IPS DF 19.7 (cell line): ENCODE measurements at regions not wholly inside any gene's neighbourhood (a gene's known extent, or its start where the extent isn't known, plus 50 kb on each side); places are given as distances from the start of the nearest gene placed in this dataset.

Source experiments
- DNase-seq: peaks from one replicate; pipeline ENCODE4 v3.0.0-alpha.2; 2013; ENCODE audit warnings: low read depth, low spot score

DNA sequence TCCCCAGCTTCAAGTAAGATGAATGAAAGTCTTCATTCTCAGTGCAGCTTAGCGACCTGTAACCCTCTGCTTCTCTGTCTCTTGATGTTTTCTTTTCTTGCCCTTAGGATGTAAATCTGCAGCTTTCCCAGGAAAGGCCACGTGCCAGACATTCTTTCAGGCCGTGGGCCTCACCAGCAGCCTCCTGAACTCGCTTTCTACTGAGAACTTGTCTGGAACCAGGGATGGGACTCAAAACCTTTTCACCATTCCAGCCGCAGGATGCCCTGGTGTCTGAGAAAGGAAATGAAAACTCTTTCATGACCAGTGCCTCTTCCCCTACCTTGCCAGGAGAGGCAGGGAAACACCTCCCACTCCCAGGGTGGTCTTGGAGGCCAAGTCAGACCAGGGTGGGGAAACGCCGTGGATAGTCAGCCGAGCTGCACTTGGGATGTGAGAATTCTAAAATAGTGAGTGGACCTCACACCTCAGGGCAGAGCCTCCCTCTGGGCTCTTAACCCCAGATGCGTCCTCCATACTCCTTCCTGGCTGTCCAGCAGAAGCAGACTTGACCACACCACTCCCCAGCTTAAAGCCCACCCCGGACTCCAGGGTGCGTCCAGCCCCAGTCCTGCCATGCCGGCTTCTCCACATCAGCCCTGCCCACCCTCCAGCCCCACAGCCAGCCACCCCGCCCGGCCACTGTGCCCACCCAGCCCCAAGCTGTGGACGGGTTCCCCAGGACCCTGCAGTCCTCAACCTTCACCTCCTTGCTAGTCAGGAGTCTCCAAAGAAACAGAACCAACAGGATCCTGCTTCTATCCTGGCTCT lies 115.5 kb downstream of the TWIST2 start:
- no peak for DNase-seq

DNA sequence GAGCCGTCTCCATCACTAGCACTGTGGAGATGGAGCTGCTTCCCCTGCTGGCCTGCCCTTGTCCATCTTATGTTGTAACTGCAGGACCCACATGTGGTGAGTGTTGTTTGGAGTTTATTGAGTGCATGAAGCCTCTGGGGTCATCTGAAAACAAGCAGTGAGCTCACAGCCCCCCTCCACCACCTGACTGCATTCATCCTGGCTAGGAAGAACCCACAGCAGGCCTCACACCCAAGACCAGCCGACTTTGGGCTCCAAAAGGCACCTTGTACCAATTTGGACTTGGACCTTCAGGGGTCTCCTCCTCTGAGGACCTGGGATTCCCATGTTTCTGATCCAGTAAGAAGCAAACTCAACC lies 116.1 kb downstream of the TWIST2 start:
- no peak for DNase-seq

DNA sequence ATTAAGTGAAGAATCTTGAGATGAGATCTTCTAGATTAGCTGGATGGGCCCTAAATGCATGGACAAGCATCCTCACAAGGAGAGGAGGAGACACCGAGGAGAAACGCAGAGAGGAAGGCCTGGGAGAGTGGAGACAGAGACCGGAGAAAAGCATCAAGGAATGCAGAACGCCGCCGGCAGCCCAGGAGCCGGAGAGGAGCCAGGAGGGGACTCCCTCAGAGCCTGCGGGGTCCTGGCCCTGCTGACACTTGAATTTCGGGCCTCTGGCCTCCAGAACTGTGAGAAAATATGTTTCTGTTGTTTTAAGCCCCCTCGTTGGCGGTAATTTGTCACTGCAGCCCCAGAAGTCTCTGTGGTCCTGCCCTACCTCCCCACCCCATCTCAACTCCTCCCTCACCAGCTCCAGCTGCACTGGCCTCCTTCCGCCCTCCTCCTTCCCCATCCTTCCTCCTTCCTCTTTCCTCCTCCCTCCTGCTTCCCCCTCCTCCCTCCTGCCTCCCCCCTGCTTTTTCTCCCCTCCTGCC lies 116.7 kb downstream of the TWIST2 start:
- no peak for DNase-seq

DNA sequence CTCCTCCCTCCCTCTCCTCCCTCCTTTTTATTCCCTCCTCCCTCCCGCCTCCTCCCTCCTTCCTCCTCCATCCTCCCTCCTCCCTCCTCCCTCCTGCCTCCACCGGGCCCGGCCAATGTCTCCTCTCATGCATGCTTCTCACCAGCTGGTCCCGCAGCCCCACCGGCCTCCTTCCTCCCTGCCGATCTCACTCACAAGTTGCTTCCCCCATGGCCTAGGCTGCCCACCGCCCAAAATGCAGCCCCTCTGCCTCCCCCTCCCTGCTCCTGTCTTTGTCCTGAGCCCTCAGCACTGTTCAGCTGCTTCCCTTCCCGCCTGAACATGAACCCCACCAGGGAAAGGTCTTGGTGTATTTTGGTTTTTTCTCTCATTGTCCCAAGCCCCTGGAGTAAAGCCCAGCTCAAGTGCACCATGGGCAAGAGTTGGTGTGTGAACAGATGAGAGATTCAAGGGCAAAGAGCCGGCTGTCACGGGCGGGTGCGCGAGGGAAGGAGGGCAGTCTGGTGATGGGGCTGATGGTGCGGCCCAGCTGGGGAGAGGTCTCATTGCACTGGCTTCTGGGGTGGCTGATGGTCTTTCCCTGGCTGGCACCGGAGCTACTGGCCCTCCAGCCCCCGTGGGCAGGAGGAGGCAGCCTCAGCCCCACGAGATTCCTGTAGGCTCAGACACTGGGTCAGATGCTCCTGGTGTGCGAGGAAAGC lies 117.6 kb downstream of the TWIST2 start:
- DNase-seq: no peak

DNA sequence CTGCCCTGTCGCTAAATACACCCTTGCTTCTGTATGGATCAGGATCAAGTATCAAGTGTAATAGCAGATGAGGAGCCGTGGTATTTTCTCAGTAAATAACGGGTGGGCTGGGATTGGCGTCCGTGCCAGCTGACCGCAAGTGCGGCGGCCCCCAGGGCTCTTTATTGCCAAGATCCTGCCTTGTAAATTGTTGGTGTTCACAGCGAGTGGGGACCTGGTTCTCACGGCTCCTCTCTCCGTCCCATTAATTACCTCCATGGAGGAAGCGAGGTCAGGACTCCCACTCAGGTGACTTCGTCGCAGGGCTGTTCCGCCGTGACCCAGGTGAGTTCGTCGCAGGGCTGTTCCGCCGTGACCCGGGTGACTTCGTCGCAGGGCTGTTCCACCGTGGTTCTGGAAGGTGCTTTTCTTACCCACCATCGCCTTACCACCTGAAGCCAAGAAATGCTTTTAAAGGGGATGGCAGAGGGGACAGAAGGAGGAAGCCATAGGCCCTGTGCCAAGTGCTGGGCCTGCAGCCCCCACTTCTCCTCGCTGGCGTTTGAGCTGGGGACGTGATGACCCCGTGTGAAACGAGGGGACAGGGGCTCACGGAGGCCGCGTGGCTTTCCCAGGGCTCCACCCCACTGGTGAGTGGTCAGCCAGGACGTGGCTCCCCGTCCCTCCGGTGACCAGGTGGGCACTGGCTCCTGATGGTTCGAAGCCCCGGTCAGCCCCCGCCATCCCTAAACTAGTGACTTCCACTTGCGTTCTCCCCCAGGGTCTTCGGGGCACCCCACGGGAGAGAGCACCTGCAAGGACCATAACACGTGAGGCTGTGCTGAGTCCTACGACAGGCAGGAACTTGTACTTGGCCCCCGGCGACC lies 118.4 kb downstream of the TWIST2 start:
- DNase-seq: no peak

DNA sequence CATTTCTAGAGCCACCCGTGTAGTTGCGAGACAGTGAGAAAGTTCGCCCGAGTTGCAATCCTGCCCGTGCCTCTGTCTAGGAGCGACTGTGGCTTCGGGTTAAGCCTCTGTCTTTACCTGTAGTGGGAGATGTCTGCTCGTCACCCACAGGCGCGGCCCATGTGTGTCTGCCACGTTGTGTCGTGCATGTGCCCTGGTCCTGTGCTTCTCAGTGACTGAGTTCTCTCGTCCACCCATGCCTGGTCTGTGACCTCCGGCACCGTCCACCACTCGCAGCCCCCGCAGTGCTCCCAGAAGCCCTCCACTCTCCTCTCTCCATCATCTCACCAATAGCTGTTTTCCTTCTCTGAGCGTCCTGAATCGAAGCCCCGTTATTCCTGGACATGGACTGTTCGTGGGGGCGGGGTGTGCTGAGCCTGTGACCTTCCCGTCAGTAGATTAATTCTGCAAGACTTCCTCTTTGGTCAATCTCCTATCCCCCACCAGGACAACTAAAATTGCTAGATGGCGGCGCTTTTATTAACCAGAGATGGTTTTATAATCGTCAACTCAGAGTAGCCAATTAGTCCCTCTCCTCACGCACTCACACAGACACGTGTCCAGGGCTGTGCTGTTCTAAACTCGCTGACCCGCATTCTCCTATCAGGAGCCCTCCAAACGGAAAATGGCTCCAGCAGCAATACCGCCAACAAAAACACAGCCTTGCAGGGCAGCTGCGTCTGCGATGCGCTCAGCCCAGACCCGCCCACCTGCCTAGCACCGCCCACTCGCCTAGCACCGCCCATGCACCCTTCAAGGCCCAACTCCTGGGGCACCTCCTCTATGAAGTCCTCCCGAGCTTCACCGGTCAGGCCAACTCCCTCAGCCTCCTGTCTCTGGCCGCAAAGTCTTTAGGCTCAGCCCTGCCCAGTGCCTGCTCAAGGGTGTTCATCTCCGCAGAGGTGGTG lies 119.4 kb downstream of the TWIST2 start:
- DNase-seq: no peak

DNA sequence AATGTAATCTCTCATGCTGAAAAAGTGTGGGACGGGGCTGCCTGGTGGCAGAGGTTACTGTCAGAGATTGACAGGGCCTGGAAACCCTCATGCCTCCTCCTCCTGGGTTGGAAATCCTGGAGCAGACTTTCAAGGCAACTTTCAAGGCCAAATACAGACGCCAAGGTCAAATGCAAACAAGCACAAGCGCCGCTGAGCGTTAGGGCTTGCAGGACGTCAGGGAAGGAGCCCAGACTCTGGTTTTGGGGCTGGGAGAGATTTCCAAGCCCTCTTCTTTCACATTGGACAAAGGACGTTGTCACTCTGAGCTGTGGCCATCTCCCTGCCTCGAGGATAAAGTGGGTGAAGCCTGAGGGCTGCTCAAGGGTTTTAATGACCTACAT lies 120.1 kb downstream of the TWIST2 start:
- no peak for DNase-seq

DNA sequence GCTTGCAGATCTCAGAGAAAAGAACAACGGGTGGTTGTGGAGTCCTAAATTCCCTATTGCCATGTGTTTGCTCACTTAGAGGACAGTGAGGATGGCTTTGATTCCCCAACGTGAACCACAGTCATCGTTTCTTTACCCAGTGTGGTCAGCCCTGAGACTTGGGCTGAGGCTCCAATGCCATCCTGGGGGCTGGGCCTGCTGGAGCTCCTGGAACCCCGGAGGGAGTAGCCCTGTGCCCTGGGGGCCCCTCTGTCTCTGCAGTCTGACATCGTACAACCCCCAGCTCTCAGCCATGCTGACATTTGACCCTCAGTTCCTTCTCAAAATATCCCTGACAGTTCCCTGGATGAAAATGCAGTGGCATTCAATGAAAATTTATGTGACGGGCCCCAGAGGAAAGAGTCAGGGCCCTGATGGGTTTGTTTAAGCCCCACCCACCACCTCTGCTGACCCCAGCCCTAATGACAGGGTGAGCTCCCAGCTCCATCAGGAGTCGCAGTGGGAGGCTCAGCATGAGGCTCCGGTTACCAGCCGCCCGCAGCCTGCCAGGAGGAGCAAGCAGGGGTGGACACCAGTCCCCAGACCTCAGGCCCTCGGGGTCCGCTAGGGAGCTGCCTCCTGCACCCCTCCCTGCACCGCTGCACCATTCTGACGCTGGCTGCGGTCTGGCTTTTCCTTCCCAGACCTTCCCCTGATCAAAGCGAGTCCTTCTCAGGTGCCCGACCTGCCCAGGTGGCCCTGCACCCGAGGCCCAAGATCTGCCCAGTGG lies 120.9 kb downstream of the TWIST2 start:
- no peak for DNase-seq

DNA sequence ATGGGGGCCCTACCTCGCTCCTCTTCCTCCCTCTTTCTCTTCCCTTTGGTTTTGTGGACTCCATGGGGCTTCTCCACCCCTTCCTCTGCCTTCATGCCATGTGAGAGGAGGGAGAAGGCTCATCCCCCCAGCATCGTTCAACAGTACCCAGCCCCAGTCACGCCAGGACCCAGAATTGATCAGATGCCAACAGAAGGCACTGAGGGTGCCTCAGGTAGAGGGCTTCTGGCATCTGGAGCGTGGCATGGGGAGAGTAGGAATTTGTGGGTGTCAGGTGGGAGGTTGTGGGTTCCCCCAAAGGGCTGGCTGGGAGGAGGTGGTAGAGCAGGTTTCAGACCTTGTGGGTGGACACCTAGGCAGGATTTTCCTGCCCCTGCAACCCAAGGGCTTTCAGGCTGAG lies 122.0 kb downstream of the TWIST2 start:
- no peak for DNase-seq

DNA sequence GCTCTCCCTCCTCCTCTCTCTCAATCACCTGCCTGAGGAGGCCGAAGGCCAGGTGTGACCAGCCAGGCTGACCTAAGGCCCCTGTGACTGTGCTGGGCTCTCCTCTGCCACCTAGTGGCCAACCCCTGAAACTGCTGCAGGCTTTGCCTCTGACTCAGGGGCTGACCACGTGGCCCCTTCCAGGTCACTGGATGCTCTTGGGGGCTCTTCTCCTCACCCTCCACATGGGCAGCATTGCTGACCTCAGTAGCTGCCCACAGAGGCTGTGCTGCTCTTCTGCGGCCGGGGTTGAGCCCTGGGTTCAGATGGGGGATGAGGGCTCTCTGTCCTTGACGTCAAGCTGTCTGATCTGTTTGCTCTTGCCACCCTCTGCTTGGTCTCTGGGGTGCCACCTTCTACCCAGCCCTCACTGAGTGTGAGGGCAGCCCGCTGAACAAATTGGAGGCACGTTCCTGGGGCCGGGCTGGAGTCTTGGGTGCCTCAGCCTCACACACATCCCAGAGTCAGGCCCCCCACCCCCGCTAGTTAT lies 122.7 kb downstream of the TWIST2 start:
- peak; percentile 28 for DNase-seq

DNA sequence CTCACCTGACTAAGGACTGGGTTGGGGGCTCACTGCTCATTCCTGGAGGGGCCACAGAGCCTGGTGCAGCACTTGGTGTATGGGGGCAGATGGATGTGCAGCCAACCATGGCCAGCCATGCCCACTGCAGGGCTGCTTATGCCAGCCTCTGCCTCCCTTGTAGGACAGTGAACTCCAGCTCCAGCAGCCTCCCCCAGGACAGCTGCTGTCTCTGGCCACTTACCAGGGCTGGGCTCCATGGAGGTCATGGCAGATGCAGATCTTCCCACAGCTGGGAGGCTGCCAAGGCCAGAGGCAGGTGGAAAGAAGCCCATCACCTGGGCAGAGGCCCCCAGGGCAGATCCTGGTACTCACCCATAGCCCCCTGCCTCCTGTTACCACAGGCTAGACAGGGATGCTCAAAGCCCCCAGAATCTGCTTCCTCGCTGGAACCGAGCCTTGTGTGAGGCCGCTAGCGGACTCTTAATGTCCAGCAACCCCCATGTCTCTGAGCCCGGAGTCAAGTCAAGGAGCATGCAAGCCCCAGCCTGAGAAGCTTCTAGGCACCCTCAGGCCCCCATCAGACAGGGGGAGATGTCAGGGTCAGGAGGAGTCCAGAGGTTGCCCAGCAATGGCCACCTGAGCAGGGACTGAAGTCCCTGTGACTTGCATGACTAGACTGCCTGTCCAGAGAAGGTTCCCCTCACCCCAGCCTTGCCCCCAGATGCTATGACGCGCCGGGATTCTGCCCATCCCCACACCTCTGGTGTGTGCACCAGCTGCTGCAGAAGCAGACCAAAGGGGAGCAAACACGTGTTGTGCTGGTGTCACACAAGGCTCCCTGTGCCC lies 123.6 kb downstream of the TWIST2 start:
- DNase-seq: no peak

DNA sequence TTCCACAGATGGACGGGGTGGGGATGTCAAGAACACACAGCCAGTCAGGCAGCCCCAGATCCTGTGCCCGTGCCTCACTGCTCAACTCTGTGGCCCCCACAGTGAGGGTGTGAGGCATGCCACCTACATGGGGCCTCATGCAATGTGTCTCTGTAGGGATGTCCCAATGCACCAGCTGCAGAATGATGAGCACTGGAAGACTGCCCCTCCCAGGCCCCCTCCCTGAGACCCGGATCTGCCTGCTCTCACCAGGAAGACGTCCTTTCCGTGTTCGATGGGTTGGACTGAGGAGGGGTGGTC lies 124.2 kb downstream of the TWIST2 start:
- no peak for DNase-seq

DNA sequence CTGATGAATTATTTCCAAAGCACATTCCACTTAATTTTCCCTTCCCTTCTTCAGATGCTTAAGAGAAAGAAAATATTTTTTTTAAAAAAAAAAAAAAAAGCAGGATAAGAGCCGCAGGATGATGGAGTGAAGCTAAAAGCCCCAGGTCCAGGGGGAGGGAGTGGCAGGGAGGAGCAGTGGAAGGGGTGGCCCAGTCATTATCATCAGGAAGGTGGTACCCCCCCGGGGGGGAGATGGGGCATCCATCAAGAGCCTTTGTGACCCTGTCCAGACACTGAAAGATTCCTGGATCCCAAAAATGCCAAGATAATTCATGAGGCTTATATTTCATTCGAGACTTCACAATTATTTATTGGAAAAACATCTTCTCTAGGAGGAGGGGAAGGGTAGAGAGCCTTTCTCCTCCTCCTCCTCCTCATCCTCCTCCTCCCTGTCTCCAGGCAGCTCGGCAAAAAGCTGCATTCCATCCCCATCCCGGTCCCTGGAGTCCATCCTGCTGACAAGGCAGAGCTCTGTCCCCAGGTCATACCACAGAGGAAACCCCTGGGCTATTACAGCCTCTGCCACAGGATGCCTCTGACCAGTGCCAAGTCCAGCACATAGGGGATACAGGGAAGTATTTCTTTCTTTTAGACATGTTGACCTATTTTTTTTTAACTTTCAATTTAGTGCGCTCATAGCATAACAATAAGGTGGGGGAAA lies 125.3 kb downstream of the TWIST2 start:
- no peak for DNase-seq

DNA sequence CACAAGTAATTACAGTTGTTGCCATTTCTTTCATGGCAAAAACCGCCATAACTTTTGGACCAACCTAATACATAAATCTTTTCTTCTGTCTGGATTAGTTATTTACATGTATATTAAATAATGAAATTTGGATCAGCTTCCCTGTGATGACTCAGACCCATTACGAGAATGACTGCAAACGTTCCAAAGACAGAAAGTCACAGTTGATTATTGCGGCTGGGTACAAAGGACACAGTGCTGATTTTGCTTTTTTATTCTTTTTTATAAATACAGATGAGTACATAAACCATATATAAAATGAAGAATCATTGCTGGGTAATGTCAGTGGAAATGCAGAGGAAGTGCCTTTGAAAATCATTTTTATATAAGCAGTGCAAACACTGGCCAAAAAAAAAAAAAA lies 126.2 kb downstream of the TWIST2 start:
- DNase-seq: no peak

DNA sequence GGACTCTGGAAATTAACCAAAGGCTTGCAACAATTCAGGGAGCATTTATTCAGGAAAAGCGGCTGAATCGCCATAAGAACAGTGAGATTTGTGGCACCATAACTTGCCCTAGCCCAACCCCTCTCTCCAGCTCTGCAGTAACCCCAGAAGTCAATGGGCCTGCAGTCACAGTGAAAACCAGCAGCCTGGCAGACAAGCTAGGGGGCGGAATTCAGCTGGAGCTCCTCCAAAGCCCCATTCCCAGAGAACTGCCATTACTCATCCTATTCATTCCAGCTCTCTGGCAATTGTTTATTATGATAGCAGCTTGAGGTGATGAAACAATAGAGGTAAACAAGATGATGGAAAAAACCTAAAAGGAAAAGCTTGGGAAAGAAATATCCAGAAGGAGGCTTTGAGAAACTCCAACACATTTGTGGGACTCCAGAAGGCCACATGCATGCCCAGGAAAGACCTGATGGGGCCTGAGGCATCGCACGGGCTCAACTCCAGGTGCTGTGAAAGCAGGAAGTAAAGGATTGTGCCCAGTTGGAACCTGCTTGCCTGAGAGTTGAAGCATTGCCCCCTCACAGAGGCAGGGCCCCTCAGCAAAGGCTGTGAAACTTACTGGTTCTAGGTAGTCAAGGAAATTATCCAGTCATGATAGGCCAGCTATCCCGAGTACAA lies 126.7 kb downstream of the TWIST2 start:
- DNase-seq: peak; percentile 20

DNA sequence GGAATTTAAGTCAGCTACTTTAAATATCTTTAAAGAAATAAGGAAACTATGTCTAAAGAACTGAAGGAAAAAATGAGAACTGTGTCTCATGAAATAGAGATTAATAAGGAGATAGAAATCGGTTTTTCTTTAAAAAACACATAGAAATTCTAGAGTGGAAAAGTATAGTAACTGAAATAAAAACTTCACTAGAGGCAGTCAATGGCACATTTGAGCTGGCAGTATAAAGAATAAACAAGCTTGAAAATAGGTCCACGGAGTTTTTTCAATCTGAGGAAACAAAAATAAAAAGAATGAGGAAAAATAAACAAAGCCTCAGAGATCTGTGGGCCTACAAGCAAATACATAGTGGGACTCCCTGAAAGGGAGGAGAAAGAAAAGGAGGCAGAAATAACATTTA lies 127.5 kb downstream of the TWIST2 start:
- no peak for DNase-seq

DNA sequence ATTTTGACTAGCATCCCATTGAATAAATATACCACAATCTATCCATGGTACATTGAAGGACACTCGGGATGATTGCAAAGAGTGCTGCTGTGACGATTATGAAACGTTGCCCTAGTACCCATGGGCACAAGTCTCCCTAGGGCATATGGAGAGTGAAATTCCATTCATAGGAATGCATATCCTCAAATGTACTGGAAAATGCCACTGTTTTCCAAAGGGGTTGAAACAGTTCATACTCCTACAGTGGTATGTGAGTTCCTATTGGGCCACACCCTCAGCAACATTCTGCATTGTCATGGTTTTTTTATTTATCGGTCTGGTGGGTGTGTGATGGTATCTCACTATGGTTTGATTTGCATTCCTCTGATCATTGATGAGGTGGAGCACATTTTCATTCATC lies 130.6 kb downstream of the TWIST2 start:
- DNase-seq: no peak

DNA sequence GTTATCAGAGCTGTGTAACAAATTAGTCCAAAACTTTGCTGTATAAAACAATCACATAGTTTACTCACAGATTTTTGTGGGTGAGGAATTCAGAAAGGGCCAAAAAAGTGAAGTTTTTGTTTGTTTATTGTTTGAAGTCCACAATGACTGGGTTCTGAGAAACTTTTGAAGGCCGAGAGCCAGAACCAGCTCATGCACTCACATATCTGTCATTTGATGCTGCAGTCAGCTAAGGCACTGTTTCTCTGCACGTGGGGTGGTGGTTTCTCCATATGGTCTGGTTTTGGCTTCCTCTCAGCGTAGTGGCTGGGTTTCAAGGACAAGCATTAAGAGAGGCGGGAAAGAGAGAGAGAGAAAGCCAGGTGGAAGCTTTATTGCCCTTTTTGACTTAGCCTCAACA lies 131.8 kb downstream of the TWIST2 start:
- no peak for DNase-seq
